Transverse colon (tissue), 4 donors: ENCODE measurements at regions not wholly inside any gene's neighbourhood (a gene's known extent, or its start where the extent isn't known, plus 50 kb on each side); places are given as distances from the start of the nearest gene placed in this dataset.

Source experiments
- DNase-seq: peaks from one replicate; pipeline ENCODE4 v3.0.0-alpha.2; 2019
- H3K27ac ChIP-seq, 4 donors: fragments of 200-600 bp; sonication (generic); 2 replicates each; pipeline ENCODE4 v1.5.1; 2016 to 2018; ENCODE audit warnings: inconsistent platforms in 4 of 4
- H3K27me3 ChIP-seq: fragments of 200-600 bp; sonication (generic); 2 replicates; pipeline ENCODE4 v1.5.1; 2017; ENCODE audit warnings: inconsistent platforms
- H3K36me3 ChIP-seq, 4 donors: fragments of 200-600 bp; sonication (generic); 2 replicates each; pipeline ENCODE4 v1.5.1; 2017 to 2019; ENCODE audit warnings: inconsistent platforms in 4 of 4
- H3K4me1 ChIP-seq, 4 donors: fragments of 200-600 bp; sonication (generic); 2 replicates each; pipeline ENCODE4 v1.5.1; 2017 to 2020; ENCODE audit warnings: inconsistent platforms in 4 of 4
- H3K4me3 ChIP-seq, 4 donors: fragments of 200-600 bp; sonication (generic); 1 replicate in 1 of 4; 2 replicates in 3 of 4; pipeline versions ENCODE4 v1.5.1 to v1.6.1; 2017 to 2019; ENCODE audit warnings: inconsistent platforms in 4 of 4
- H3K9me3 ChIP-seq, 2 donors: fragments of 200-600 bp; sonication (generic); 2 replicates each; pipeline ENCODE4 v1.5.1; 2017 to 2019; ENCODE audit warnings: inconsistent platforms in 2 of 2
- EP300 ChIP-seq: sonication (generic); formaldehyde crosslinking; IDR thresholded peaks from one replicate; pipeline ENCODE4 v1.6.1; 2017; ENCODE audit warnings: antibody characterized with exemption, low read depth
- POLR2A ChIP-seq: fragments of 450-650 bp; IDR thresholded peaks from one replicate; pipeline ENCODE4 v1.6.1; 2016; ENCODE audit warnings: antibody characterized with exemption, mild to moderate bottlenecking, moderate library complexity
- POLR2AphosphoS5 ChIP-seq, 3 donors: sonication (generic); formaldehyde crosslinking; IDR thresholded peaks; one replicate each; pipeline ENCODE4 v1.6.1; 2016; ENCODE audit warnings: antibody characterized with exemption in 3 of 3
- WGBS, 2 donors: methylation state at CpG; one replicate each; pipeline ENCODE4 v1.1.5; 2018; ENCODE audit warnings: low coverage in 1 of 2; 5-methylcytosine and 5-hydroxymethylcytosine counted together
- in situ Hi-C, 4 donors: fragments of 200-750 bp; cut with MboI; loops; one replicate each; pipeline versions ENCODE4 v1.15.0 to v1.15.1; 2017; ENCODE audit warnings: low sequenced_read_pairs in 3 of 4, low pct_ligation_motif_present in 1 of 4, low pct_unique_long_range_greater_than_20kb in 1 of 4
- intact Hi-C: fragments of 100-400 bp; cut with DNase I; formaldehyde crosslinking; loops from one replicate; pipeline ENCODE4 v1.15.1; 2023; ENCODE audit warnings: low total_unique reads
- TF ChIP-seq, protein P1 (sequence below), 5 experiments: fragments of 200-600 bp in 3 of 5; fragments of 450-650 bp in 2 of 5; sonication (generic) in 3 of 5; IDR thresholded peaks; 1 replicate in 2 of 5; 2 replicates in 3 of 5; pipeline ENCODE4 v1.5.1; 2016 to 2017; ENCODE audit warnings: antibody characterized with exemption in 5 of 5, inconsistent platforms in 3 of 5, mild to moderate bottlenecking in 2 of 5, moderate library complexity in 1 of 5

DNA sequence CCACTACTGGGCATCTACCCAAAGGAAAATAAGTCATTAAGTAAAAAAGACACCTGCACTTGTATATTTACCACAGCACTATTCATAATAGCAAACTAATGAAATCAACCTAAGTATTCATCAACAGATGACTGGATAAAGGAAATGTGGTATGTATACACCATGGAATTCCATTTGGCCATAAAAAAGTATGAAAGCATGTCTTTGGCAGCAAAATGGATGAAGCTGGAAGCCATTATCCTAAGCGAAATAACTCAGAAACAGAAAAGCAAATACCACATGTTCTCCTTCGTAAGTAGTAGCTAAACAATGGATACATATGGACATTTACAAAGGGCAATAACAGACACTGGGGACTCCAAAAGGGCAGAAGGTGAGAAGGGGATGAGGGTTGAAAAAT is 485.7 kb upstream of the BRINP3 start:
- 69% methylated on average over 2 of the region's 2 CpGs for WGBS, 2 donors
- H3K4me1 ChIP-seq: no peaks in the 10 kb centered on the region
- no peaks in the 10 kb centered on the region for H3K27me3 ChIP-seq
- no peak for TF ChIP-seq EP300
- TF ChIP-seq POLR2AphosphoS5 (IDR thresholded peaks at IDR 0.05): no peak
- TF ChIP-seq, protein P1, sequence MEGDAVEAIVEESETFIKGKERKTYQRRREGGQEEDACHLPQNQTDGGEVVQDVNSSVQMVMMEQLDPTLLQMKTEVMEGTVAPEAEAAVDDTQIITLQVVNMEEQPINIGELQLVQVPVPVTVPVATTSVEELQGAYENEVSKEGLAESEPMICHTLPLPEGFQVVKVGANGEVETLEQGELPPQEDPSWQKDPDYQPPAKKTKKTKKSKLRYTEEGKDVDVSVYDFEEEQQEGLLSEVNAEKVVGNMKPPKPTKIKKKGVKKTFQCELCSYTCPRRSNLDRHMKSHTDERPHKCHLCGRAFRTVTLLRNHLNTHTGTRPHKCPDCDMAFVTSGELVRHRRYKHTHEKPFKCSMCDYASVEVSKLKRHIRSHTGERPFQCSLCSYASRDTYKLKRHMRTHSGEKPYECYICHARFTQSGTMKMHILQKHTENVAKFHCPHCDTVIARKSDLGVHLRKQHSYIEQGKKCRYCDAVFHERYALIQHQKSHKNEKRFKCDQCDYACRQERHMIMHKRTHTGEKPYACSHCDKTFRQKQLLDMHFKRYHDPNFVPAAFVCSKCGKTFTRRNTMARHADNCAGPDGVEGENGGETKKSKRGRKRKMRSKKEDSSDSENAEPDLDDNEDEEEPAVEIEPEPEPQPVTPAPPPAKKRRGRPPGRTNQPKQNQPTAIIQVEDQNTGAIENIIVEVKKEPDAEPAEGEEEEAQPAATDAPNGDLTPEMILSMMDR (IDR thresholded peaks at IDR 0.05): no peak
- no peak for TF ChIP-seq POLR2A
- in situ Hi-C loops (no loop called here), intact Hi-C loops (no loop called here)
- no peak overlapping the region for H3K4me3 ChIP-seq
- no peak for DNase-seq
- H3K9me3 ChIP-seq: no peaks in the 10 kb centered on the region
- H3K27ac ChIP-seq: no peak overlapping the region
- H3K36me3 ChIP-seq: no peaks in the 10 kb centered on the region

DNA sequence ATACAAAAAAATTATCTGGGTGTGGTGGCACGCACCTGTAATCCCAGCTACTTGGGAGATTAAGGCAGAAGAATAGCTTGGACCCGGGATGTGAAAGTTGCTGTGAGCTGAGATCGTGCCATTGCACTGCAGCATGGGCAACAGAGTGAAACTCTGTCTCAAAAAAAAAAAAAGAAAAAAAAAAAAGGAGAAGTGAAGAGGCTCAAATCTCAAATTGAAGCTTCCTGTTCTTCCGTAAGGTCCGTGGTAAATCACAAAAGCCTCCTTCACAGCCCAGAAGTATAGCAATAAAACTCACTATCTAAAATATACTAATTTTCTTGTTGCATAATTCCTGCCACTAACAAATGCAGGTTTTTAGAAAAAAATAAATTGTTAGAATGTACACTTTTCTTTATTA is 498.2 kb upstream of the BRINP3 start:
- Histone ChIP-seq H3K27me3 (no peaks in the 10 kb centered on the region), H3K27ac (no peak overlapping the region), H3K4me1 (no peaks in the 10 kb centered on the region), H3K36me3 (no peaks in the 10 kb centered on the region), H3K9me3 (no peaks in the 10 kb centered on the region), H3K4me3 (no peak overlapping the region)
- in situ Hi-C loops (no loop called here), intact Hi-C loops (no loop called here)
- no peak for DNase-seq
- WGBS, 2 donors: 57 to 79% methylated on average over 4 to 5 of the region's 5 CpGs
- TF ChIP-seq EP300 (no peak), POLR2AphosphoS5 (IDR thresholded peaks at IDR 0.05) (no peak), POLR2A (no peak)
- TF ChIP-seq, protein P1 (IDR thresholded peaks at IDR 0.05): no peak

DNA sequence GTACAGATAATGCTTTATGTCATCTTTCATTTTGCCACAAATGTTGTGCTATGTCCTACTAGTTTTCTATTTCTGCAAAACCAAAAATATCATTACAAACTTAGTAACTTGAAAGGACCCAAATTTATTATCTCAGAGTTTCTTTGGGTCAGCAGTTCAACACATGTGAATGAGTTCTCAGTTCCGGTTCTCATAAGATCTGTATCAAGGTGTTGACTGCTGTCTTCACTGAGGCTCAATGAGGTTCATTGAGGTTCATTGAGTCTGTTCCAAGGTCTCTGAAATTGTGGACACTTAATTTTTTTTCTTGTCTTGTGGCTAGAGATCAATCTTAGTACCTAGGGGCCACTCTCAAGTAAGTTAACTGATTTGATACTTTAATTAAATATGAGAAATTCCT is 525.1 kb upstream of the BRINP3 start:
- TF ChIP-seq EP300: no peak
- TF ChIP-seq POLR2AphosphoS5 (IDR thresholded peaks at IDR 0.05): no peak
- TF ChIP-seq POLR2A: no peak
- TF ChIP-seq, protein P1 (IDR thresholded peaks at IDR 0.05): no peak
- in situ Hi-C loops (no loop called here), intact Hi-C loops (no loop called here)
- Histone ChIP-seq H3K27ac (no peak overlapping the region), H3K27me3 (no peaks in the 10 kb centered on the region), H3K4me1 (no peaks in the 10 kb centered on the region), H3K36me3 (no peaks in the 10 kb centered on the region), H3K4me3 (no peak overlapping the region), H3K9me3 (no peaks in the 10 kb centered on the region)
- 97 to 100% methylated on average over 1 of the region's 1 CpG for WGBS, 2 donors
- DNase-seq: no peak

DNA sequence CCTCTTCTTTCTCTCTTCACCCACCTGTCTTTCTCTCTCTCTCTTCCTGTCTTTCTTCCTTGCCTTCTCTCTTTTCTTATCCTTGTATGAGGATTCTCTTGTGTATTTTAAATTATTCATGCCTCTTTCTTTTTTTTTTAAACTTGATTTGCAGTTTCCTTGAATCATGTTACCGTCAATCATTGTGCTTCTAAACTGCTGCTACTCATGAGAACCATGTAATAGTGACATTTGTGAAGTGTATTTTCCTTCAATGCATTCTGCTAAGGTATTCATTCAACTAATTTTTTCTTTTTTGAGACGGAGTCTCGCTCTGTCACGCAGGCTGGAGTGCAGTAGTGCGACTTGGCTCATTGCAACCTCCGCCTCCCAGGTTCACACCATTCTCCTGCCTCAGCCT is 539.1 kb upstream of the BRINP3 start:
- Histone ChIP-seq H3K4me1 (no peaks in the 10 kb centered on the region), H3K36me3 (no peaks in the 10 kb centered on the region), H3K9me3 (no peaks in the 10 kb centered on the region), H3K27ac (no peak overlapping the region), H3K4me3 (no peak overlapping the region), H3K27me3 (no peaks in the 10 kb centered on the region)
- in situ Hi-C loops: no loop called here
- intact Hi-C loops: no loop called here
- no peak for DNase-seq
- TF ChIP-seq EP300 (no peak), POLR2A (no peak), POLR2AphosphoS5 (IDR thresholded peaks at IDR 0.05) (no peak)
- TF ChIP-seq, protein P1 (IDR thresholded peaks at IDR 0.05): no peak
- 84 to 88% methylated on average over 6 of the region's 6 CpGs for WGBS, 2 donors
